Endothelial cell of umbilical vein (primary cell): ENCODE measurements at regions not wholly inside any gene's neighbourhood (a gene's known extent, or its start where the extent isn't known, plus 50 kb on each side); places are given as distances from the start of the nearest gene placed in this dataset.

ENCODE experiments used
- BruUV-seq: library from RNA; stranded (reverse); fragments of 400-500 nt; replicated peaks from 2 replicates; lab custom pipeline; 2021; lab: Mats Ljungman, UMichigan
- CTCF ChIA-PET: fragments of 300-600, 350-600 bp; sonication (Branson Sonifier 250); formaldehyde crosslinking; loops from one replicate; lab custom pipeline; 2021; ENCODE audit warnings: antibody characterized with exemption, inconsistent platforms; lab: Charles Lee
- POLR2A ChIA-PET: fragments of 300-600, 350-600 bp; sonication (Branson Sonifier 250); formaldehyde crosslinking; loops from one replicate; lab custom pipeline; 2021; ENCODE audit warnings: antibody characterized with exemption, inconsistent platforms; lab: Charles Lee
- DNase-seq: peaks from one replicate; pipeline ENCODE4 v3.0.0-alpha.2; 2011; ENCODE audit warnings: low read depth, low spot score
- FAIRE-seq: peaks from 2 replicates; lab custom pipeline; 2011; peaks lifted over from hg19 to GRCh38; lab: Jason Lieb, UNC
- H2AFZ ChIP-seq: 2 replicates; pipeline ENCODE4 v1.6.0; 2012; ENCODE audit warnings: low read depth, low read length, control low read depth, inconsistent platforms
- H3K27ac ChIP-seq: 2 replicates; pipeline ENCODE4 v1.5.1; 2011; ENCODE audit warnings: low read depth, mild to moderate bottlenecking, control low read depth, low read length, moderate library complexity; ENCODE audit not compliant: insufficient read depth
- H3K27me3 ChIP-seq, 2 experiments: 2 replicates each; pipeline versions ENCODE4 v1.6.0 to v1.6.1; 2011; ENCODE audit warnings: low read length in 2 of 2, mixed read lengths in 1 of 2; ENCODE audit not compliant: control insufficient read depth in 2 of 2, insufficient read depth in 2 of 2
- H3K36me3 ChIP-seq, 2 experiments: 2 replicates in 1 of 2; 3 replicates in 1 of 2; pipeline ENCODE4 v1.5.1; 2011; ENCODE audit warnings: low read length in 2 of 2, mild to moderate bottlenecking in 1 of 2, moderate library complexity in 1 of 2; ENCODE audit not compliant: control insufficient read depth in 2 of 2, insufficient read depth in 2 of 2; ENCODE audit errors: extremely low read depth in 1 of 2
- H3K4me1 ChIP-seq: 3 replicates; pipeline ENCODE4 v1.5.1; 2011; ENCODE audit warnings: mild to moderate bottlenecking, low read length; ENCODE audit not compliant: control insufficient read depth, insufficient read depth; ENCODE audit errors: extremely low read depth
- H3K4me2 ChIP-seq: 2 replicates; pipeline ENCODE4 v1.6.1; 2011; ENCODE audit warnings: low read length, control low read depth, mixed read lengths; ENCODE audit not compliant: insufficient read depth
- H3K4me3 ChIP-seq, 3 experiments: fragments of 200-600 bp in 1 of 3; sonication (generic), shearing (Covaris generic) in 1 of 3; replicated peaks in 1 of 3; 2 replicates each; pipeline ENCODE4 v1.5.1; 2011 to 2016; ENCODE audit warnings: control low read depth in 3 of 3, low read length in 3 of 3, mild to moderate bottlenecking in 2 of 3, inconsistent platforms in 1 of 3, low read depth in 1 of 3, moderate library complexity in 1 of 3; ENCODE audit not compliant: insufficient read depth in 1 of 3
- H3K79me2 ChIP-seq: 2 replicates; pipeline ENCODE4 v1.6.0; 2012; ENCODE audit warnings: low read length, inconsistent platforms; ENCODE audit not compliant: control insufficient read depth, insufficient read depth
- H3K9ac ChIP-seq: replicated peaks from 2 replicates; pipeline ENCODE3; 2011; ENCODE audit warnings: low read length, control low read depth; ENCODE audit not compliant: insufficient read depth; ENCODE audit errors: extremely low read depth
- H3K9me1 ChIP-seq: replicated peaks from 3 replicates; pipeline ENCODE4 v1.6.0; 2011; ENCODE audit warnings: mild to moderate bottlenecking, low read length; ENCODE audit not compliant: control insufficient read depth, insufficient read depth; ENCODE audit errors: extremely low read depth
- H3K9me3 ChIP-seq: replicated peaks from 2 replicates; pipeline ENCODE4 v1.5.1; 2012; ENCODE audit warnings: low read length, inconsistent platforms; ENCODE audit not compliant: control insufficient read depth, insufficient read depth
- H4K20me1 ChIP-seq: replicated peaks from 2 replicates; pipeline ENCODE3; 2011; ENCODE audit warnings: mild to moderate bottlenecking, low read length; ENCODE audit not compliant: control insufficient read depth, insufficient read depth; ENCODE audit errors: extremely low read depth
- CTCF ChIP-seq, 2 donors: IDR thresholded peaks; 1 replicate in 1 of 2; 2 replicates in 1 of 2; pipeline ENCODE4 v1.5.1; 2011; ENCODE audit warnings: low read length in 2 of 2, mild to moderate bottlenecking in 2 of 2, moderate library complexity in 2 of 2, control low read depth in 1 of 2, inconsistent platforms in 1 of 2, low read depth in 1 of 2; ENCODE audit not compliant: insufficient read depth in 1 of 2; ENCODE audit errors: extremely low read depth in 1 of 2
- EZH2 ChIP-seq: IDR thresholded peaks from 2 replicates; pipeline ENCODE4 v1.6.1; 2012; ENCODE audit warnings: borderline replicate concordance, low read depth, mild to moderate bottlenecking, moderate library complexity, low read length, inconsistent platforms; ENCODE audit not compliant: severe bottlenecking
- FOS ChIP-seq: IDR thresholded peaks from 2 replicates; pipeline ENCODE4 v1.6.1; 2011; ENCODE audit warnings: mild to moderate bottlenecking, low read length, moderate library complexity, borderline replicate concordance; ENCODE audit not compliant: insufficient read depth
- GATA2 ChIP-seq: IDR thresholded peaks from 2 replicates; pipeline ENCODE4 v1.7.0; 2011; ENCODE audit warnings: low read depth, mild to moderate bottlenecking, moderate library complexity, mixed read lengths, low read length; ENCODE audit not compliant: insufficient read length, insufficient read depth
- JUN ChIP-seq: IDR thresholded peaks from 2 replicates; pipeline ENCODE4 v1.6.1; 2011; ENCODE audit warnings: borderline replicate concordance, low read depth; ENCODE audit not compliant: insufficient read length, insufficient read depth
- MYC ChIP-seq: IDR thresholded peaks from one replicate; pipeline ENCODE4 v1.6.1; 2011; ENCODE audit warnings: mild to moderate bottlenecking, low read depth, low read length
- POLR2A ChIP-seq: IDR thresholded peaks from 2 replicates; pipeline ENCODE4 v1.6.1; 2012; ENCODE audit warnings: low read depth, mild to moderate bottlenecking, control low read depth, low read length
- POLR2AphosphoS5 ChIP-seq: IDR thresholded peaks from 2 replicates; pipeline ENCODE4 v1.6.1; 2012; ENCODE audit warnings: low read depth, mild to moderate bottlenecking, control low read depth, low read length, moderate library complexity; ENCODE audit not compliant: insufficient read depth
- dilution Hi-C: fragments of 300-500 bp; cut with MboI; formaldehyde crosslinking; loops from one replicate; pipeline ENCODE4 v1.15.0; 2019; ENCODE audit warnings: low sequenced_read_pairs; ENCODE audit not compliant: extremely low pct_ligation_motif_present
- intact Hi-C: fragments of 100-400 bp; cut with micrococcal nuclease; formaldehyde crosslinking; loops from one replicate; pipeline ENCODE4 v1.10.0; 2022
- TF ChIP-seq, protein P1 (sequence below): IDR thresholded peaks from 2 replicates; pipeline ENCODE4 v1.6.1; 2011; ENCODE audit not compliant: insufficient read depth, insufficient read length

DNA sequence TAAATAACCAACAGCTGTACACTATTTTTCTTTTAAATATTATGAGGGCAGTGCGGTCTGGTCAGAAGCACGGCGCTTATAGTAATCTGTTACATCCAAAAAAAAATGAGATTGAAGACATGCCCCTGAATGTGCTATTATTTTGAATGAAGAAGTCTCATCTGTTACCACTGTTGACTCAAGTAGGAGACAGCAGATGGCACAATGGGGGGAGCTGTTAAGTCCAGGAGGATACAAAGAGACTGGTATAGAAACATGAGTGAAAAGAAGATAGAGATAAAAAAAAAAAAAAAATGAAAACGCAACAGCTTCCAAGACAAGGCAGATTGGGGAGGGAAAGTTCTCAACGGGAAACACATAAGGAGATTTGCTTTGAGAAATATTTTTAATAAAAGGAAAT, 425.5 kb upstream of the PKDCC start:
- Histone ChIP-seq H3K9ac (no peak overlapping the region), H3K4me1 (no peaks in the 10 kb centered on the region), H3K36me3 (no peaks in the 10 kb centered on the region), H3K4me3 (no peak overlapping the region), H3K27me3 (no peaks in the 10 kb centered on the region), H2AFZ (no peak overlapping the region), H3K79me2 (no peaks in the 10 kb centered on the region), H3K4me2 (no peak overlapping the region), H3K9me3 (no peaks in the 10 kb centered on the region), H4K20me1 (no peaks in the 10 kb centered on the region), H3K9me1 (no peaks in the 10 kb centered on the region), H3K27ac (no peak overlapping the region)
- TF ChIP-seq CTCF (IDR thresholded peaks at IDR 0.05; ENCODE audit: extremely low read depth in 1 of 2, insufficient read depth in 1 of 2, low read depth in 1 of 2, low read length in 2 of 2): no peak
- dilution Hi-C loops: no loop called here
- DNase-seq (no peak), FAIRE-seq (no peak)
- ChIA-PET CTCF (no interaction called here), POLR2A (no interaction called here)
- intact Hi-C loops: no loop called here
- BruUV-seq: no TSS peak

DNA sequence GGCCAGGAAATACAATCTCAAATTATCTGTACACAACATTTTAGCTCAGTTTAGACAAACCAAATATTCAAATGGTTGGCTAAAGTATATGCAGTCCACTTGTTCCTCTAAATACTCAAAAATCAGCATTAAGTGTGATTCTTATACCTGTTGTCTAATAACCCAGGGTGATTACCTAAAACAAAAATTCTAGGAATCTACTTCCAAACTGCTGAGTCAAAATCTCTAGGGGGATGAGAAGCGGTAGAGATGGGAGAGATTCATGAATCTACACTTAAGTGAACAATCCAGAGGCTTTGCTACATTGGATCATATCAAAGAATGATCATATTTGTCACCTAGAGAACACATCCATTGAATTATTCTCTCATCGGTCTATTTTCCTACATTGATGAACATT, 420.9 kb upstream of the PKDCC start:
- no peak overlapping the region for H3K9ac ChIP-seq
- BruUV-seq: no TSS peak
- H3K36me3 ChIP-seq: no peaks in the 10 kb centered on the region
- no peaks in the 10 kb centered on the region for H3K9me1 ChIP-seq
- H4K20me1 ChIP-seq: no peaks in the 10 kb centered on the region
- no peak overlapping the region for H3K4me2 ChIP-seq
- intact Hi-C loops: no loop called here
- no peak overlapping the region for H3K4me3 ChIP-seq
- dilution Hi-C loops: no loop called here
- TF ChIP-seq JUN (no peak), CTCF (IDR thresholded peaks at IDR 0.05; ENCODE audit: extremely low read depth in 1 of 2, insufficient read depth in 1 of 2, low read depth in 1 of 2, low read length in 2 of 2) (no peak), GATA2 (no peak), EZH2 (no peak), FOS (no peak), POLR2A (no peak), POLR2AphosphoS5 (no peak), MYC (no peak)
- TF ChIP-seq, protein P1, sequence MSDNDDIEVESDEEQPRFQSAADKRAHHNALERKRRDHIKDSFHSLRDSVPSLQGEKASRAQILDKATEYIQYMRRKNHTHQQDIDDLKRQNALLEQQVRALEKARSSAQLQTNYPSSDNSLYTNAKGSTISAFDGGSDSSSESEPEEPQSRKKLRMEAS: no peak
- no peak overlapping the region for H2AFZ ChIP-seq
- DNase-seq (no peak), FAIRE-seq (no peak)
- H3K79me2 ChIP-seq: no peaks in the 10 kb centered on the region
- H3K27ac ChIP-seq: no peak overlapping the region
- no peaks in the 10 kb centered on the region for H3K27me3 ChIP-seq
- POLR2A ChIA-PET: no interaction called here
- H3K4me1 ChIP-seq: no peaks in the 10 kb centered on the region
- CTCF ChIA-PET: interaction anchor here (1.3 kb wide), 1 partner anchor 8 kb away, joined by 4 read pairs; no protein-coding TSS in a partner anchor
- H3K9me3 ChIP-seq: no peaks in the 10 kb centered on the region
